ENCODE measurements at regions not wholly inside any gene's neighbourhood (a gene's known extent, or its start where the extent isn't known, plus 50 kb on each side); places are given as distances from the start of the nearest gene placed in this dataset.

GRCh38 chr13:111970494-111971141, 96.3 kb upstream of the SOX1 start:
- TF ChIP-seq EZH2 (IDR thresholded peaks at IDR 0.05; ENCODE audit: borderline replicate concordance, low read length) = no peak
- TF ChIP-seq, protein P1, sequence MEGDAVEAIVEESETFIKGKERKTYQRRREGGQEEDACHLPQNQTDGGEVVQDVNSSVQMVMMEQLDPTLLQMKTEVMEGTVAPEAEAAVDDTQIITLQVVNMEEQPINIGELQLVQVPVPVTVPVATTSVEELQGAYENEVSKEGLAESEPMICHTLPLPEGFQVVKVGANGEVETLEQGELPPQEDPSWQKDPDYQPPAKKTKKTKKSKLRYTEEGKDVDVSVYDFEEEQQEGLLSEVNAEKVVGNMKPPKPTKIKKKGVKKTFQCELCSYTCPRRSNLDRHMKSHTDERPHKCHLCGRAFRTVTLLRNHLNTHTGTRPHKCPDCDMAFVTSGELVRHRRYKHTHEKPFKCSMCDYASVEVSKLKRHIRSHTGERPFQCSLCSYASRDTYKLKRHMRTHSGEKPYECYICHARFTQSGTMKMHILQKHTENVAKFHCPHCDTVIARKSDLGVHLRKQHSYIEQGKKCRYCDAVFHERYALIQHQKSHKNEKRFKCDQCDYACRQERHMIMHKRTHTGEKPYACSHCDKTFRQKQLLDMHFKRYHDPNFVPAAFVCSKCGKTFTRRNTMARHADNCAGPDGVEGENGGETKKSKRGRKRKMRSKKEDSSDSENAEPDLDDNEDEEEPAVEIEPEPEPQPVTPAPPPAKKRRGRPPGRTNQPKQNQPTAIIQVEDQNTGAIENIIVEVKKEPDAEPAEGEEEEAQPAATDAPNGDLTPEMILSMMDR (conservative IDR thresholded peaks at IDR 0.05 in 1 of 2, IDR thresholded peaks at IDR 0.05 in 1 of 2; ENCODE audit: extremely low read depth in 1 of 2, insufficient read depth in 1 of 2, low read depth in 1 of 2, low read length in 2 of 2) = no peak

Measured in mammary epithelial cell (primary cell).